Esophagus squamous epithelium (tissue), 4 donors: ENCODE measurements at regions not wholly inside any gene's neighbourhood (a gene's known extent, or its start where the extent isn't known, plus 50 kb on each side); places are given as distances from the start of the nearest gene placed in this dataset.

Experiments used
- CTCF ChIP-seq, 6 experiments: fragments of 450-650 bp in 4 of 6; fragments of 200-600 bp in 2 of 6; sonication (generic) in 2 of 6; IDR thresholded peaks; one replicate each; pipeline ENCODE4 v1.5.1; 2016 to 2019; ENCODE audit warnings: antibody characterized with exemption in 6 of 6, mild to moderate bottlenecking in 4 of 6, moderate library complexity in 4 of 6
- POLR2A ChIP-seq, 4 donors: fragments of 450-650 bp; IDR thresholded peaks; one replicate each; pipeline ENCODE4 v1.6.1; 2017; ENCODE audit warnings: antibody characterized with exemption in 4 of 4, mild to moderate bottlenecking in 4 of 4, moderate library complexity in 3 of 4

- TF ChIP-seq CTCF (IDR thresholded peaks at IDR 0.05) (no peak), POLR2A (IDR thresholded peaks at IDR 0.05) (no peak)
These were observed 418.2 kb downstream of the ZNF608 start for GRCh38 chr5:124328201-124328600.
